Trophoblast cell (in vitro differentiated cells and primary cell): ENCODE measurements at regions not wholly inside any gene's neighbourhood (a gene's known extent, or its start where the extent isn't known, plus 50 kb on each side); places are given as distances from the start of the nearest gene placed in this dataset.

Experiments used
- DNase-seq, 2 donors: peaks; one replicate each; pipeline ENCODE4 v3.0.0-alpha.2; 2016
- H2AFZ ChIP-seq: 2 replicates; pipeline ENCODE4 v1.6.1; 2013; ENCODE audit warnings: low read length, moderate library complexity, mild to moderate bottlenecking; ENCODE audit not compliant: insufficient read depth, poor library complexity
- H2AK5ac ChIP-seq: 2 replicates; pipeline ENCODE4 v1.6.1; 2013; ENCODE audit warnings: mild to moderate bottlenecking, low read length
- H2BK120ac ChIP-seq: 2 replicates; pipeline ENCODE4 v1.6.1; 2013; ENCODE audit warnings: low read length, mild to moderate bottlenecking, moderate library complexity; ENCODE audit not compliant: insufficient read depth, poor library complexity
- H2BK12ac ChIP-seq: 2 replicates; pipeline ENCODE4 v1.6.1; 2013; ENCODE audit warnings: mild to moderate bottlenecking, low read length, moderate library complexity
- H2BK5ac ChIP-seq: 2 replicates; pipeline ENCODE4 v1.6.1; 2013; ENCODE audit warnings: low read length, low read depth, moderate library complexity, mild to moderate bottlenecking; ENCODE audit not compliant: poor library complexity
- H3K14ac ChIP-seq: 2 replicates; pipeline ENCODE4 v1.6.1; 2013; ENCODE audit warnings: mild to moderate bottlenecking, low read length
- H3K18ac ChIP-seq: 2 replicates; pipeline ENCODE4 v1.6.1; 2013; ENCODE audit warnings: mild to moderate bottlenecking, low read length
- H3K23ac ChIP-seq: 2 replicates; pipeline ENCODE4 v1.6.1; 2013; ENCODE audit warnings: low read length
- H3K27ac ChIP-seq: 2 replicates; pipeline ENCODE4 v1.5.1; 2013; ENCODE audit warnings: low read depth, mild to moderate bottlenecking, inconsistent platforms, low read length, moderate library complexity
- H3K27me3 ChIP-seq: 2 replicates; pipeline ENCODE4 v1.6.1; 2013; ENCODE audit warnings: inconsistent platforms, mild to moderate bottlenecking, low read length, moderate library complexity; ENCODE audit not compliant: insufficient read depth
- H3K36me3 ChIP-seq, 2 experiments: 1 replicate in 1 of 2; 2 replicates in 1 of 2; pipeline ENCODE4 v1.6.1; 2013; ENCODE audit warnings: low read length in 2 of 2, mild to moderate bottlenecking in 2 of 2, moderate library complexity in 1 of 2; ENCODE audit not compliant: insufficient read depth in 2 of 2, control insufficient read depth in 1 of 2
- H3K4ac ChIP-seq: 2 replicates; pipeline ENCODE4 v1.6.1; 2013; ENCODE audit warnings: low read depth, mild to moderate bottlenecking, low read length, moderate library complexity
- H3K4me1 ChIP-seq, 2 experiments: 1 replicate in 1 of 2; 2 replicates in 1 of 2; pipeline ENCODE4 v1.6.1; 2013; ENCODE audit warnings: low read length in 2 of 2, mild to moderate bottlenecking in 2 of 2, moderate library complexity in 1 of 2; ENCODE audit not compliant: insufficient read depth in 2 of 2, control insufficient read depth in 1 of 2
- H3K4me2 ChIP-seq: 2 replicates; pipeline ENCODE4 v1.6.1; 2013; ENCODE audit warnings: inconsistent platforms, mild to moderate bottlenecking, low read length, moderate library complexity
- H3K4me3 ChIP-seq: 2 replicates; pipeline ENCODE4 v1.5.1; 2013; ENCODE audit warnings: mild to moderate bottlenecking, low read depth, low read length, inconsistent platforms
- H3K79me1 ChIP-seq: one replicate; pipeline ENCODE4 v1.6.1; 2013; ENCODE audit warnings: low read length
- H3K79me2 ChIP-seq: 2 replicates; pipeline ENCODE4 v1.6.1; 2013; ENCODE audit warnings: low read length, mild to moderate bottlenecking; ENCODE audit not compliant: control insufficient read depth, insufficient read depth, poor library complexity
- H3K9ac ChIP-seq: 2 replicates; pipeline ENCODE4 v1.6.1; 2013; ENCODE audit warnings: mild to moderate bottlenecking, low read length
- H3K9me3 ChIP-seq: 2 replicates; pipeline ENCODE4 v1.6.1; 2013; ENCODE audit warnings: low read depth, mild to moderate bottlenecking, control low read depth, inconsistent platforms, low read length; ENCODE audit not compliant: insufficient read depth
- H4K12ac ChIP-seq: 2 replicates; pipeline ENCODE4 v1.6.1; 2013; ENCODE audit warnings: low read depth, mild to moderate bottlenecking, low read length, moderate library complexity
- H4K8ac ChIP-seq: 2 replicates; pipeline ENCODE4 v1.6.1; 2013; ENCODE audit warnings: low read depth, mild to moderate bottlenecking, low read length, moderate library complexity
- H4K91ac ChIP-seq: one replicate; pipeline ENCODE4 v1.6.1; 2013; ENCODE audit warnings: low read depth, mild to moderate bottlenecking, low read length, moderate library complexity
- WGBS: extraction: QIAGEN DNeasy Blood & Tissue Kit; methylation state at CpG from one replicate; pipeline ENCODE4 v1.1.7; 2013; ENCODE audit warnings: missing lambda C conversion rate; ENCODE audit not compliant: insufficient read length, insufficient coverage; ENCODE audit errors: extremely low coverage; 5-methylcytosine and 5-hydroxymethylcytosine counted together

GRCh38 chr17:77738751-77739531 is 219.6 kb upstream of the TNRC6C start:
- no peak overlapping the region for H3K27ac ChIP-seq
- H3K27me3 ChIP-seq = peaks cover 2% of the 10 kb centered on the region
- H4K12ac ChIP-seq = no peak overlapping the region
- H3K18ac ChIP-seq = no peak overlapping the region
- no peak overlapping the region for H3K4ac ChIP-seq
- no peak overlapping the region for H3K4me2 ChIP-seq
- WGBS = no CpG with 5 or more reads among the region's 8 CpGs
- no peak overlapping the region for H3K9ac ChIP-seq
- no peak overlapping the region for H2BK120ac ChIP-seq
- no peak overlapping the region for H3K14ac ChIP-seq
- no peak overlapping the region for H4K91ac ChIP-seq
- no peak overlapping the region for H2AK5ac ChIP-seq
- no peaks in the 10 kb centered on the region for H3K4me1 ChIP-seq
- no peak overlapping the region for H4K8ac ChIP-seq
- H3K79me1 ChIP-seq = no peaks in the 10 kb centered on the region
- H3K9me3 ChIP-seq = peaks cover 4% of the 10 kb centered on the region
- H3K4me3 ChIP-seq = no peak overlapping the region
- no peaks in the 10 kb centered on the region for H3K36me3 ChIP-seq
- H3K79me2 ChIP-seq = no peaks in the 10 kb centered on the region
- no peak overlapping the region for H2BK5ac ChIP-seq
- H3K23ac ChIP-seq = no peak overlapping the region
- H2AFZ ChIP-seq = no peak overlapping the region
- H2BK12ac ChIP-seq = no peak overlapping the region
- no peak for DNase-seq

DNA sequence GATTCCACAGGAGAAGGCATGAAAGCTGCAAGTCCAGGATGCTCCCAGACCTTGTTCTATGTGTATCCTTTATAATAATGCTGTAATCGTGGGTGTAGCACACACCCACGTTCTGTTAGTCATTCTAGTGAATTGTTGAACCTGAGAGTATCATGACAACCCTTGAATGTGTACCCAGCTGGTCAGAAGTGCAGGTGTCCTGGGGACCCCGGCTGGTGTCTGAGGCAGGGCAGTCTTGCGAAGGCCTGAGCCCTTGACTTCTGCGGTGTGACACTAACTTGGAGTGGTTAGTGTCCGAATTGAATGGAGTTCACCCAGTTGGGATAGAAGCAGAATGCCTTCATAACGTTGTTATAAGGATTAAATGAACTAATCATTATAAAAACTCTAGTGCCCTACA is 218.0 kb upstream of the TNRC6C start:
- Histone ChIP-seq H3K27ac (no peak overlapping the region), H3K4ac (no peak overlapping the region), H3K36me3 (no peaks in the 10 kb centered on the region), H3K14ac (no peak overlapping the region), H4K12ac (no peak overlapping the region), H2BK5ac (no peak overlapping the region), H3K4me3 (no peak overlapping the region), H3K9me3 (peaks cover 6% of the 10 kb centered on the region), H2BK120ac (no peak overlapping the region), H3K9ac (no peak overlapping the region), H4K91ac (no peak overlapping the region), H3K27me3 (no peaks in the 10 kb centered on the region), H3K4me1 (no peaks in the 10 kb centered on the region), H3K4me2 (no peak overlapping the region), H3K23ac (no peak overlapping the region), H3K79me1 (no peaks in the 10 kb centered on the region), H2AK5ac (no peak overlapping the region), H2BK12ac (no peak overlapping the region), H4K8ac (no peak overlapping the region), H2AFZ (no peak overlapping the region), H3K79me2 (no peaks in the 10 kb centered on the region), H3K18ac (no peak overlapping the region)
- no peak for DNase-seq
- WGBS = no CpG with 5 or more reads among the region's 7 CpGs

- Histone ChIP-seq H3K14ac (no peak overlapping the region), H4K91ac (no peak overlapping the region), H3K23ac (no peak overlapping the region), H3K79me2 (no peaks in the 10 kb centered on the region), H4K8ac (no peak overlapping the region), H3K4me2 (no peak overlapping the region), H4K12ac (no peak overlapping the region), H2BK5ac (no peak overlapping the region), H3K27ac (no peak overlapping the region), H2BK12ac (no peak overlapping the region), H2BK120ac (no peak overlapping the region), H3K27me3 (no peaks in the 10 kb centered on the region), H3K4me3 (no peak overlapping the region), H2AFZ (no peak overlapping the region), H3K36me3 (no peaks in the 10 kb centered on the region), H3K9me3 (peaks cover 6% of the 10 kb centered on the region), H3K18ac (no peak overlapping the region), H3K4ac (no peak overlapping the region), H3K9ac (no peak overlapping the region), H2AK5ac (no peak overlapping the region), H3K4me1 (no peaks in the 10 kb centered on the region), H3K79me1 (no peaks in the 10 kb centered on the region)
- DNase-seq = no peak
- WGBS = no CpG with 5 or more reads among the region's 8 CpGs
These were observed 217.4 kb upstream of the TNRC6C start for GRCh38 chr17:77741109-77741508.

DNA sequence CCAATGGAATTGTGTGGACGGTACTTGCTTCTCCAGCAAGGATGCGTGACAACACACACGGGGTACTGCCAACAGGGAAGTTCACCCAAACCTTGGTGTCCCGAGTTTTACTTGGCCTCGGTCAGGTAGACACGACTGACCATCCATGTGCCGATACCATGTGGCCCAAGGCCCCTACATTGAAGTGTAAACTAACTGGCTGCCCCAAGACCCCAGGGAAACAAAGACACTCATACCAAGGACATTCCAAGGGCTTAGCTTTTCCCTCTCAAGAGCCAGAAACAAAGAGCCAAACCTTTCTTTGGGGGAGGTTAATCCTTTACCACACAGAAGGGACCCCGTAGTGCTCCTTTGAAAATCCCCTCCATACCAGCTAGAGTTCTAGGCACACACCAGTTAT is 215.9 kb upstream of the TNRC6C start:
- Histone ChIP-seq H4K8ac (no peak overlapping the region), H3K36me3 (no peaks in the 10 kb centered on the region), H3K79me2 (no peaks in the 10 kb centered on the region), H3K14ac (no peak overlapping the region), H3K9me3 (peaks cover 6% of the 10 kb centered on the region), H3K27me3 (no peaks in the 10 kb centered on the region), H3K9ac (no peak overlapping the region), H4K91ac (no peak overlapping the region), H3K27ac (no peak overlapping the region), H2AK5ac (no peak overlapping the region), H2AFZ (no peak overlapping the region), H2BK5ac (no peak overlapping the region), H3K4me2 (no peak overlapping the region), H3K18ac (no peak overlapping the region), H3K4me1 (no peaks in the 10 kb centered on the region), H2BK120ac (no peak overlapping the region), H3K79me1 (no peaks in the 10 kb centered on the region), H3K23ac (no peak overlapping the region), H3K4me3 (no peak overlapping the region), H4K12ac (no peak overlapping the region), H3K4ac (no peak overlapping the region), H2BK12ac (no peak overlapping the region)
- no peak for DNase-seq
- no CpG with 5 or more reads among the region's 8 CpGs for WGBS
